GM21526 (cell line): ENCODE measurements at regions not wholly inside any gene's neighbourhood (a gene's known extent, or its start where the extent isn't known, plus 50 kb on each side); places are given as distances from the start of the nearest gene placed in this dataset.

Experiments used
- ATAC-seq: cut with Tn5 transposase; IDR thresholded peaks from one replicate; pipeline ENCODE4 v1.9.1; 2021; ENCODE audit warnings: moderate library complexity; ENCODE audit not compliant: unreplicated experiment, low FRiP score

GRCh38 chr3:25294169-25294805 lies 133.8 kb upstream of the RARB start:
- ATAC-seq = no peak

- no peak for ATAC-seq
These were observed 130.1 kb upstream of the RARB start for GRCh38 chr3:25297667-25298585.

GRCh38 chr3:25300141-25300540 lies 127.9 kb upstream of the RARB start:
- no peak for ATAC-seq

- ATAC-seq = no peak
These were observed 123.1 kb upstream of the RARB start for GRCh38 chr3:25304916-25305315.

GRCh38 chr3:25306066-25306465 lies 122.0 kb upstream of the RARB start:
- no peak for ATAC-seq

GRCh38 chr3:25306705-25307104 lies 121.4 kb upstream of the RARB start:
- ATAC-seq = no peak

- no peak for ATAC-seq
These were observed 114.8 kb upstream of the RARB start for GRCh38 chr3:25313286-25313685.

GRCh38 chr3:25324954-25325655 lies 103.0 kb upstream of the RARB start:
- ATAC-seq = no peak

GRCh38 chr3:25335356-25335755 lies 92.7 kb upstream of the RARB start:
- ATAC-seq = no peak

- ATAC-seq = no peak
These were observed 89.8 kb upstream of the RARB start for GRCh38 chr3:25338158-25338725.

- no peak for ATAC-seq
These were observed 88.8 kb upstream of the RARB start for GRCh38 chr3:25339225-25339624.

- no peak for ATAC-seq
These were observed 83.4 kb upstream of the RARB start for GRCh38 chr3:25344670-25345069.

GRCh38 chr3:25349095-25349494 lies 79.0 kb upstream of the RARB start:
- no peak for ATAC-seq

GRCh38 chr3:25349828-25350724 lies 78.0 kb upstream of the RARB start:
- no peak for ATAC-seq

- ATAC-seq = no peak
These were observed 77.3 kb upstream of the RARB start for GRCh38 chr3:25350725-25351114.

- ATAC-seq = no peak
These were observed 74.0 kb upstream of the RARB start for GRCh38 chr3:25354071-25354470.

- no peak for ATAC-seq
These were observed 72.8 kb upstream of the RARB start for GRCh38 chr3:25355034-25355885.

GRCh38 chr3:25355998-25356397 lies 72.1 kb upstream of the RARB start:
- no peak for ATAC-seq

- no peak for ATAC-seq
These were observed 65.9 kb upstream of the RARB start for GRCh38 chr3:25362118-25362517.
